ENCODE measurements at regions not wholly inside any gene's neighbourhood (a gene's known extent, or its start where the extent isn't known, plus 50 kb on each side); places are given as distances from the start of the nearest gene placed in this dataset.

DNA sequence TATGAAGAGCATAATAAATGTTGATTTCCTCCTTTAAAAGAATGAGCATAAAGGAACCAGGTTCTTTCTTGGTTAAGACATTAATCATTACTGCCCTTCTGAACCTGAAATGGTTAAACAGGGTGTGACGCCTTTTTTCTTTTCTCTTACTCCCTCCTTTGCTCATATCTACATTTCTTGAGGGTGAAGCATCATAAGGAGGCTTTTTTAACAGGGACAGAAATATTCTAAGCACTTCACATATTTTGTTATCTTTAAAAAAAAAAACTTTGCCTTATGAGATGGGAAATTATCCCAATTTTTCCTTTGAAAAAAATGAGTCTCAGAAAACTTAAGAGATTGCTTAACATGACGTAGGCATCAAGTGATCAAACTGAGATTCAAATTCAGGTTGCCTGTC is 1036.3 kb upstream of the TENM4 start:
- in situ Hi-C loops (cut with MboI; ENCODE audit: low pct_unique_long_range_greater_than_20kb, low sequenced_read_pairs), result no loop called here
- DNase-seq, result no peak

DNA sequence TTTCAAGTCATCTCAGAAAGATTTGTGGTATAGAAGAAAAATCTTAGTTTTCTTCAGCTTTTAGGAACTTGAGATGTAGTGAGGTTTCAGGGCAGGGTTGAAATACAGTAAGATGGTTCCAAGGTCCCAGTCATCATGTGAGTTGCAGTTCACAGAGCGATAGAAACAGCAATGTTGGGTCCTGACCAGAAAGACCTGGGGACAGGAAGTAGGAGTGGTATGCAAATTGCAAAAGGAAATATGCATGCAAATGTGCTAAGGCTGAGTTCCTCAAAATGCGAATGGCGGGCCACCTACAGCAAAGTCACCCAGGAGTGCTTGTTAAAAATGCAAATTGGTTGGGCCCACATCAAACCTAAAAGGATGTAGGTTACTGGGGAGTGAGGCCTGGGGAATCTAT is 1032.7 kb upstream of the TENM4 start:
- no peak for DNase-seq
- in situ Hi-C loops (cut with MboI; ENCODE audit: low pct_unique_long_range_greater_than_20kb, low sequenced_read_pairs), result no loop called here

DNA sequence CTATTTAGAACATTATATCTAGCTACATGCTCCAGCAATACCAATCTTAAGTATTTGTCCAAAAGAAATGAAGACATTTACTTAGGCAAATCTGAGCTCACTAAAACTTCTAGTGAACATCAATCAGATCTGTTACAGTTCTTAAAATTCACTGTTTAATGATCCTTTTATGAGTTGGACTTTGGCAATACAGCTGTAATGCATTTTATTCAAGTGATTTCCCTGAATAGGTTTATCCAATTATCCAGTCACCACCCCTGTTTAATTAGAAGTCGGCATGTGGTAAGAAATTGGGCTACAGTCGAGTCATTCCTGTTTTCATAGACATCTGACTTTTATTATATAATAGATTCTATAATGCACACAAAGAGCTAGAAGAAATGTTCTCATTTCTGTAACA is 1029.0 kb upstream of the TENM4 start:
- in situ Hi-C loops (cut with MboI; ENCODE audit: low pct_unique_long_range_greater_than_20kb, low sequenced_read_pairs), result no loop called here
- DNase-seq, result no peak

- no peak for DNase-seq
Observed at GRCh38 chr11:80466570-80466969, 1025.7 kb upstream of the TENM4 start.

DNA sequence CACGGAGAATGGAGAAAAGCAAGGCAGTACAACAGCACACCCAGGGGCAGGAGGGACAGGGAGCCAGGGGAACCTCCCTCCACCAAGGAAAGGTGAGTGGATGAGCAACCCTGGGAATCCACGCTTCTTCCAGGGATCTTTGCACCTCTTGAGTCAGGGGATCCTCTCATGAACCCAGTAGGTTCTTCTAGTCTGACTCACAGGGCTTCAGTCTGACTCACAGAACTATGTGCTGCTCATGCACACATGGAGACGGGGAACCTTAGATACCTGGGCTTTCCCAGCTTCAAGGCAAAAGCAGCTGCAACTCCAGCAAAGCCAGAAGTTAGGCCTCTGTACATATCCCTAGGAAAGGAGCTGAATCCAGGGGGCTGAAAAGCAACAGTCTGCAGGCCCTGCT is 1021.4 kb upstream of the TENM4 start:
- no peak for DNase-seq
- in situ Hi-C loops (cut with MboI; ENCODE audit: low pct_unique_long_range_greater_than_20kb, low sequenced_read_pairs), result no loop called here

More at GRCh38 chr11:80466570-80466969, 1025.7 kb upstream of the TENM4 start:
- in situ Hi-C loops (cut with MboI; ENCODE audit: low pct_unique_long_range_greater_than_20kb, low sequenced_read_pairs), result no loop called here

GRCh38 chr11:80458376-80458775 is 1017.5 kb upstream of the TENM4 start:
- in situ Hi-C loops (cut with MboI; ENCODE audit: low pct_unique_long_range_greater_than_20kb, low sequenced_read_pairs), result no loop called here
- DNase-seq, result no peak

DNA sequence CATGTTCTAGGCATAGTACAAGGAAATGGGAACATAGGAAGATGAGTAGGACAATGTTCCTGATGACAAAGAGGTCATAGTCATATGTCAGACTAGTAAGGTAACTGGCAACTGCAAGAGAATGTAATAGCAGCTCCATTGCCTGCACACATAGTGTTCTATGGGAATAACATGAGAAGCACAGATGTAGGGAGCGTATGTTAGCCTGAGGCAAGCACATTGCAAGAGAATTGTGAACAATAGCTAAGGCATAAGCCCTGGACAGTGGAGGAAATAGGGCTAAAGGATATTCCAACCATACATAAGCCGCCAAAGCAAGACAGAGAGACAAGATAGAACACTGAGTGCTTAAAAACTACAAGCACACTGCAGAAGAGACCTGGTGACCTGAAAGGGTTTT is 1017.0 kb upstream of the TENM4 start:
- no peak for DNase-seq
- in situ Hi-C loops (cut with MboI; ENCODE audit: low pct_unique_long_range_greater_than_20kb, low sequenced_read_pairs), result no loop called here

GRCh38 chr11:80455818-80456217 is 1015.0 kb upstream of the TENM4 start:
- no peak for DNase-seq

DNA sequence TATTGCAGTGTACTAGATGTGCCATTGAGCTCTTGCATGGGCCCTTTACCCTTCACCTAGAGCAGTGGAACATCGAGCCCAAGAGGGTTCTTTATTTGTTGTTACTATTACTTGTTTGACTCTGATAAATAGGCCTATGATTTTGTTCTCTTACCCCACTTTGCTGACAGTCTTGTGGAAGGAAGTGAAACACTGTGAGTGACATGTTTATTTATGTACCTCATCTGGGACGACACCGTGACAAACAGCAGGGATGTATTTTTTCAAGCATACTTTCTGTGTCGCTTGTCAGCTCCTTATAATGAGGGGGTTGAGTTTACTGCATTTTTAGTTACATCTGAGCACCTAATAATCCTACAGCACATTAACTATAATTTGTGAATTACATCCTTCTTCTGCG is 1010.3 kb upstream of the TENM4 start:
- no peak for DNase-seq
- in situ Hi-C loops (cut with MboI; ENCODE audit: low pct_unique_long_range_greater_than_20kb, low sequenced_read_pairs), result no loop called here

More at GRCh38 chr11:80455818-80456217, 1015.0 kb upstream of the TENM4 start:
- in situ Hi-C loops (cut with MboI; ENCODE audit: low pct_unique_long_range_greater_than_20kb, low sequenced_read_pairs), result no loop called here

DNA sequence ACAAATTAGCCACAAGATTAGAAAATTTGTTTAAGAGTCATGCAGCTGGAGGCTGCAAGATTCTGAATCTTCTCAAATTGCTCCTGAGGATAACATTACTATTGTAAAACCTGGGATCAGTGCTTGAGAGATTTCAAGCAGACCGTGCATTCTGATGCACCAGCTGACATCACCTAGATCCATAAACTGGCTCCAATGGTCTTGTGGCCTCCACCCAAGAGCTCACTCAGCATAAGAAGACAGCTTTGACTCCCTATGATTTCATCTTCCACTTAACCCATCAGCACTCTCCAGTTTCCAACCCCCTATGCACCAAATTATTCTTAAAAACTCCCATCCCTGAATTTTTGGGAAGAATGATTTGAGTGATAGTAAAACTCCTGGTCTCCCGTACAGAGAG is 1007.9 kb upstream of the TENM4 start:
- DNase-seq, result no peak
- in situ Hi-C loops (cut with MboI; ENCODE audit: low pct_unique_long_range_greater_than_20kb, low sequenced_read_pairs), result no loop called here

DNA sequence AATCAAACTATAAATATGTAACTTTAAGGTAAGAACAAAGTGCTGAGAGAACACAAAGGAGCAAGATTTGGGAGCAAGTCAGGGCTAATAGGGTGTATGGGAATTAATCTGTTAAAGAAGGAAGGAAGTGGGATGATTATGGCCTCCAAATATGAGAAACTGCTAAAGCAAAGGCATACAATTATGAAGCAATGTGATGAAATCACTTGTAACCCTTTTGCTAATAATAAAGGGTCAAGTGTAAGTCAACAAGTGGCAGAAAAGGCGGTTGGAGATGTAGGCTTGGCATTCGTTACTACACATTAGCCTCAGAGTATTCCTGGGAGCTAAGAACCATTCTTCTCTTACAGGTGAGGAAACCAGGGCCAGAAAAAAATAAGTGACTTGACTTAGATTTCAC is 1002.3 kb upstream of the TENM4 start:
- in situ Hi-C loops (cut with MboI; ENCODE audit: low pct_unique_long_range_greater_than_20kb, low sequenced_read_pairs), result no loop called here
- DNase-seq, result no peak

DNA sequence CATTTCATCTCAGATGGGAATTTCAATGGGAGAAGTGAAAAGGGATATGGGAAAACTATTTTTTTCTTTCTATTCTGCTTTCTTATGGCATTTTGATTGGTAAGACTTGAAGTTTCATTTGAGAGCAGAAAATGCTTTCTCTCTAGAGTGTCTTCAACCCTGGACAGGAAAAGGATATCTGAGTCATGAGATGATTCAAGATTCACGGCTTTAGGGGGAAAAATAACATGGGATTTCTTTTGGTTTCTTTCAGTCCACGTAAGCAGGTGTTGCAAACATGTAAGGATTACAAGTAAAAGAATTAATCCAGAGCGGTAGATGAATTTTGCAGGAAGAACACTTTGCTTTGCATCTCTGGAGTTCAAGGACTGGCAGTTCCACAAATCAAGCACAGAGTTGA is 1001.0 kb upstream of the TENM4 start:
- in situ Hi-C loops (cut with MboI; ENCODE audit: low pct_unique_long_range_greater_than_20kb, low sequenced_read_pairs), result no loop called here
- no peak for DNase-seq

GRCh38 chr11:80440835-80441234 is 1000.0 kb upstream of the TENM4 start:
- in situ Hi-C loops (cut with MboI; ENCODE audit: low pct_unique_long_range_greater_than_20kb, low sequenced_read_pairs), result no loop called here
- no peak for DNase-seq

- DNase-seq, result no peak
Observed at GRCh38 chr11:80436547-80436946, 995.7 kb upstream of the TENM4 start.

GRCh38 chr11:80435345-80435744 is 994.5 kb upstream of the TENM4 start:
- in situ Hi-C loops (cut with MboI; ENCODE audit: low pct_unique_long_range_greater_than_20kb, low sequenced_read_pairs), result no loop called here

More at GRCh38 chr11:80436547-80436946, 995.7 kb upstream of the TENM4 start:
- in situ Hi-C loops (cut with MboI; ENCODE audit: low pct_unique_long_range_greater_than_20kb, low sequenced_read_pairs), result no loop called here

DNA sequence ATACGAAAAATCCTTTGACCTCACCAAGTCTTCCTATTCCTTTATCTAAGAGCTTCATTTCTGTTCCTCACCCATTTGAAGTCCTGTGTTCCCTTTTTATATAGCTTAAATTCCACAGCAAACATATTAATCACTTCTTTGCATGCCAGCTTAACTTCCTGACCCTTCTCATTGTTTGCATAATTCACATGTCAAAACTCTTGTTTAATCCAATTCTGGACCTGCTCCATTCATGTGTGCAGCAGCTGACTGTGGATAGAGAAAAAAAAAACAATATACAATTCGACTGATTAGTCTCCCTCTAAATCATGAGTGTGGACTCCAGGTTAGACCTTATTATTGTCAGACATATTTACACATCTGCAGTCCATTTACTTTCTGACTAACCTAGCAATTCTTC is 991.2 kb upstream of the TENM4 start:
- no peak for DNase-seq
- in situ Hi-C loops (cut with MboI; ENCODE audit: low pct_unique_long_range_greater_than_20kb, low sequenced_read_pairs), result no loop called here

More at GRCh38 chr11:80435345-80435744, 994.5 kb upstream of the TENM4 start:
- DNase-seq, result no peak

DNA sequence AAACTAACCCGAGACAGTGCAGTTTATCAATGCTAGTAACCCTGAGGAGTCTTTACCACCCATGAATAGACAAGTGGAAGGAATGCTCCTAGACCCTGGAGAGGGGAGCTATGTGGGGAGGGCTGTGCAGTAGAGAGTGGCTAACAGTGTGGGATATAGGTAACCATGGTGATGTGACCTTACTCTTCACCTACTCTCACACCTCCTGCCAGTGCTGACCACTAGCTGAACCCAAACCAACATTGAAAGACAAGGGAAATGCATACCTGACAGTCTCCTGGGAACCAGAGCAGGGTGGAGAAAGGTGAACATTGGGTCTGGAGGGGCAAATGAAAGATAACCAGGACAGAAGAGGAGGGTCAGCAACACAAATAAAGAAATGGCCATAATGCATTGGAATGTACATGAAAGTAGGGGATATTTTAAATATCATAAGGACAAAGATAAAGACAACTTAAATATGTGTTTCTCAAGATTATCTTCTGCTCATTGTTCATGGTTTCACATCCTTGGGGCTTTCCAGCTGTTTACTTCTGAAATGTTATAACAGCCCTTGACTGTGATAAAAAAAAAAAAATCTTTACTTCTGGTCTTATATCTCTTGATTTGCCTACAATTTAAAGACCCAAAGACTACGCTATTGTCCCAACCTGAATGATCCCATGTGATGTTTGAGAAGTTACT is 983.3 kb upstream of the TENM4 start:
- in situ Hi-C loops (cut with MboI; ENCODE audit: low pct_unique_long_range_greater_than_20kb, low sequenced_read_pairs), result no loop called here

DNA sequence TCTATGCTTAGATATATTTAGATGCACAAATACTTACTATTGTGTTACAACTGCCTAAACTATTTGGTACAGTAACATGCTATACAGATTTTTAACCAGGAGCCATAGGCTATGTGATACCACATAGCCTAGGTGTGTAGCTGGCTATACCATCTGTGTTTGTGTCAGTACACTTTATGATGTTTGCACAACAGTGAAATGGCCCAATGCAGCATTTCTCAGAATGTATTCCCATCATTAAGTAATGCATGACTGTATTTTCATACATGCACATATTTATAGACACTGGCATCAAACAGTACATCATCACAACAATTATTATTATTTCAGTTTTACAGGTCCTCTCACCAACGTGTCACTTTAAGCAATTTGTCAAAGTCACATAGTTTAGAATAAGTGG is 979.5 kb upstream of the TENM4 start:
- DNase-seq, result no peak
- in situ Hi-C loops (cut with MboI; ENCODE audit: low pct_unique_long_range_greater_than_20kb, low sequenced_read_pairs), result no loop called here

More for the DNA sequence above, 983.3 kb upstream of the TENM4 start:
- no peak for DNase-seq

- in situ Hi-C loops (cut with MboI; ENCODE audit: low pct_unique_long_range_greater_than_20kb, low sequenced_read_pairs), result no loop called here
- no peak for DNase-seq
Observed at GRCh38 chr11:80417681-80418080, 976.9 kb upstream of the TENM4 start.

- DNase-seq, result no peak
- in situ Hi-C loops (cut with MboI; ENCODE audit: low pct_unique_long_range_greater_than_20kb, low sequenced_read_pairs), result no loop called here
Observed at GRCh38 chr11:80415580-80415979, 974.8 kb upstream of the TENM4 start.
